Right hindlimb (tissue), 1 donor: ENCODE measurements at regions not wholly inside any gene's neighbourhood (a gene's known extent, or its start where the extent isn't known, plus 50 kb on each side); places are given as distances from the start of the nearest gene placed in this dataset.

Experiments used
- DNase-seq: peaks from one replicate; pipeline ENCODE4 v3.0.0-alpha.2; 2018

- no peak for DNase-seq
Measured at GRCh38 chrX:42505016-42505415, 272.9 kb downstream of the PPP1R2C start.

- DNase-seq = no peak
Measured at GRCh38 chrX:42499620-42500019, 278.3 kb downstream of the PPP1R2C start.

DNA sequence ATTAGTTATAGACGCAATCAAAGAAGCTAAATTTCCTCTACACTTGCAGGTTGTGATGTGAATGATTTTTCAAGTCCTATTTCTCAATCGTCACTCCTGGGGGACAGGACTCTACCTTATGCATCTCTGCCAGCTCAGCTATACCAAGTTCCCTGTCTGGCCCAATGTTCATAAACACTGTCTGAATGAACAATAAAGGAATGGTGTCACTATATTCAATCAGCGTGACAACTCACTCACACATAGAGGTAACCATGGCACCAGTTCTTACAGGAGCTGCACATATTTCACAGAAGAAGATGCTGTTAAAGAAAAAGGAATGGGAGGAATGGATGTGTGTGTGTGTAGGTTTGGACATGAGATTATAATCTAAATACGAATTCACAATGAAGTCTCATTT lies 280.6 kb downstream of the PPP1R2C start:
- DNase-seq = no peak

- DNase-seq = no peak
Measured at GRCh38 chrX:42496239-42496638, 281.7 kb downstream of the PPP1R2C start.

GRCh38 chrX:42495139-42495538 lies 282.8 kb downstream of the PPP1R2C start:
- no peak for DNase-seq

- no peak for DNase-seq
Measured at GRCh38 chrX:42491137-42491907, 286.6 kb downstream of the PPP1R2C start.

- no peak for DNase-seq
Measured at GRCh38 chrX:42490111-42490510, 287.9 kb downstream of the PPP1R2C start.

DNA sequence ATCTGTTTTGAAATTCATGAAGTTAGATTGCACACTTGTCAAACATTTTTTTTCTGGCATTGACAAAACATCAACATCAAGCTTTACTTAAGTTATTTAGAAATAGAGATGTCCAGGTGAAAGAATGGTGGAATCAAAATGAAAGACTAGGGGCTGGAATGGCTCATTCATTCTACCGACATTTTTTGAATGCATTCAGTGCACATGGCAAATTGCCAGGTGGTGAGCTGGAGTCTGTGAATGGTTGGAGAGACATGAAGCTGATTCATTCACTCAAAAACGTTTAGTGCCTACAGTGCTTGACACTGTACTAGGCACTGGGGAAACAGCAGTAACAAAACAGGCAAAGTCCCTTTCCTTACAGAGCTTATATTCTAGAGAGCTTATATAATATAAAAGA lies 292.4 kb downstream of the PPP1R2C start:
- DNase-seq = no peak

DNA sequence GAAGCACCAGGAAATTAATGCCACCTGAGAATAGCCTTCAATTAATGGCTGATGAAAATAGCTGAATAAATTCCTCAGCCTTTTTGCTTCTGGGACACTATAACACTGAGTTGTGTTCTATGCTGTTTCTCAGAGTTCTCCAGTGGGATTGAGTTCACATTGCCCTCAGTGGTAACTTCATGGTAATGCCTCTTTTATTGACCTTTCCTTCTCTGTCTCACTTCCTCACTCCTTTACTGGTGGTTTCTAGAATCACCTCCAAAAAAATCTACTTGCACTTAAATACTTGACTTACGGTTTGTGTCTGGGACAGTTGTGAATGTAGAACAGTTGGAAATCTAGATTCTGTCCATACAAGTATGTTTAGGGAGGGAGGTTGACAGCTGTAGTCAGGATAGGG lies 293.7 kb downstream of the PPP1R2C start:
- no peak for DNase-seq

DNA sequence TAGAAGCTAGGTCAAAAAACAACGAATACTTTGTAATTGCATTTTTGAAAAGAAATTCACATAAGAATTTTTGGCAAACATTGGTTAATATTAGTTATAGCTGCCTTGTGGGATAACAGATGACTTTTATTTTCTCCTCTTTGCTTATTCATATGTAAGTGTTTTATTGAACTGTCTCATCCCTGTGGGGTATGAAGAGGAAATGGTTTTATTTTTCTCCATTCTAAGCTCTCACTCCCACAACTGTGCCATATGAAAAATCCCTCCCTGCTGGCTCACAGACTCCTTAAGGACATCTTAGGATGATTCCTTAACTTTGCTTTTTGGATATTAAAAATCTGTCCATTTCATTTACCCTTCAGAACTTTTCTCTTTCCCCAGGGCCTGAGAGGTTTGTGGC lies 300.6 kb downstream of the PPP1R2C start:
- DNase-seq = no peak

- DNase-seq = no peak
Measured at GRCh38 chrX:42472727-42473126, 305.2 kb downstream of the PPP1R2C start.

DNA sequence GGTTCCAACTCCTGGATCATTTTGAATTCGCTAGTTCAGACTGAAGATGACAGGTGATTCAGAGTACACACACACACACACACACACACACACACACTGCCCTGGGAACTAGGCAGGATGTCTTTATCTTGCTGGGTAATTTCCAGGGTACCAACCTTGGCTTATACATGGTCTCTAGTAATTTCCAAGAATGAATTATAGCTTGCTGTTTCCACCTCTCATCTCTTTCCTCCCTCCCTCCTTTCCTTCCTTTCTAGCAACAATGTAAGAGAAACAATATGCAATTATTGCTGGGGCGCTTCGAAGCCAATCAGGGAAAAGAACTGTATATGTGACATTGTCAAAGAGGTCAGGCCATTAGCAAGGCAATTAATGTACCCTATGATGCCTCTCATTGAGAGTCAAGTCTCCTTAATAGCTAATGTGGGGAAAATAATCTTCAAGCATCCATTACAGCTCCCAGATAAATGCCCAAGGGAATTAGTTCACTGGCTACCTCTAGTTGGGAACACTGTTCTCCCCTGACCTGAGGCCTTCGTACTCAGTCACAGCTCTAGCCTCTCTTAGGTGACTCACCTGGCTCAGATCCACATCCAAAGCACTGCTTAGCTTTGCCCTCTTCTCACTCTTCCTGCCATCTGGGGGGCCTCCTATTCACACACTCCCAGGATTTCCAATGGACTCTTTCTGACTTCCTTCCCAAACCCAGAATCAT lies 311.5 kb downstream of the PPP1R2C start:
- no peak for DNase-seq

DNA sequence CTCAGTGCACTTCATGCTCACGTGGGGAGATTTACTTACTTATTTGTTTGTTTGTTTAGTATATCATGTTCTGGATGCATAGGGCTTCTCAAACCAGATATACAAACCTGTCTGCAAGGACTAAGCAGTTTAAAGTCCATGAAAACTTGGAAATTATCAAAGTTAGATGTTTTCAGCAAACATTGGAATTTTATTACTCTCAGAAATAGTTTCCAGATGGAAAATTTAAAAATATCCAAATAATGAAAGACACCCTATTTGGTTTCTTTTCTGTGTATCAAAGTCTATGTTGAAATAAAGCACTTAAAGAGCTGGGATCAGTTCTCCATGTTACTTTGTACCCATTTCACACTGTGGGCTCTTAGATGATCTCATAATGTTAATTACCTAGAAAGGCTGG lies 312.1 kb downstream of the PPP1R2C start:
- DNase-seq = no peak

DNA sequence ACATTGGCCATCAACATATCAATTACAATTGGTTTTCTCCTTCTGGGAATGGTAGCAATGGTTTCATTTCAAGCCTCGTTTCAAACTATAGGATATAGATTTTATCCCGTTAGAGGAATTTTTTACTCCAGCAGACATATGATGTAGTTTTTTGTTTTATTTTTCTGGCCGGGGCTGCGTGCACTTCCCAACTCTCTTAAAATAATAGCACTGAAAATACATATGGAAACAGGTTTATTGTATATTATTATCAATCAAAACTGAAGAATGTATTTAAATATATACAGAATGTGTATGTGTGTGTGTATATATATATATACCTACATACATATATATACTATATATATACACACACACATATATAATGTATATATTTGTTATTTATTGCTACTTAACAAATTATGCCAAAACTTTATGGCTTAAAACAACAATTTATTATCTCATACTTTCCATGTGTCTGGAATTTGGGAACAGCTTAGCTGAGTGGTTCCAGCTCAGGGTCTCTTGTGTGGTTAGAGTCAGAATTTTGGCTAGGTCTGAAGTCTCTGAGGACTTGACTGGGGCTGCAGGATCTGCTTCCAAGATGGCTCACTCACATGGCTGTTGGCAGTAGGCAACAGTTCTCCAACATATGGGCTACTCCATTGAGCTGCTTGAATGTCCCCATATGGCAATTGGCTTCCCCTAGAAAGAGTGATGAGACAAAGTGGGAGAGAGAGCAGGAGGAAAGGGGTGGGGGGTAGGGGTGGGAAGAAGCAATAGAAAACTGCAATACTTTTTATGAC lies 314.1 kb downstream of the PPP1R2C start:
- peak; percentile 18 for DNase-seq

GRCh38 chrX:42462917-42463316 lies 315.0 kb downstream of the PPP1R2C start:
- no peak for DNase-seq

- DNase-seq = peak; percentile 14
Measured at GRCh38 chrX:42460706-42461105, 317.3 kb downstream of the PPP1R2C start.

DNA sequence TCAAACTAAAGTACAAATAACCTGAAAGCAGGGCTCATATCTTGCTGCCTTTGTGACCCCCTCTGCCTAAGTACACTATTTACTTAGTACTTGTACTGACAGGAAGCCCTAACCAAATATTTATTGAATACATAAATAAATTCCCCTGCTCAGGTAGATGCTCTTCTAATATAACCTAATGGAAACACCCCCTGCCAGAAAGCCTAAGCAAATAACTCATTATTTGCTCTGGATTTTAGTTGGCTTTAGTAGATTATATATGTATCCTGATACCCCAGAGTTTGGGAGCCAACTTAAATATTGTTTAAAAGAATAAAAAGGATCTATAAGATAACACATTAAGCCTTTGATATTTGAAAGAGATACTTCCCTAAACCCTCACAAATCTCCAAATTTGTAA lies 318.2 kb downstream of the PPP1R2C start:
- DNase-seq = no peak

DNA sequence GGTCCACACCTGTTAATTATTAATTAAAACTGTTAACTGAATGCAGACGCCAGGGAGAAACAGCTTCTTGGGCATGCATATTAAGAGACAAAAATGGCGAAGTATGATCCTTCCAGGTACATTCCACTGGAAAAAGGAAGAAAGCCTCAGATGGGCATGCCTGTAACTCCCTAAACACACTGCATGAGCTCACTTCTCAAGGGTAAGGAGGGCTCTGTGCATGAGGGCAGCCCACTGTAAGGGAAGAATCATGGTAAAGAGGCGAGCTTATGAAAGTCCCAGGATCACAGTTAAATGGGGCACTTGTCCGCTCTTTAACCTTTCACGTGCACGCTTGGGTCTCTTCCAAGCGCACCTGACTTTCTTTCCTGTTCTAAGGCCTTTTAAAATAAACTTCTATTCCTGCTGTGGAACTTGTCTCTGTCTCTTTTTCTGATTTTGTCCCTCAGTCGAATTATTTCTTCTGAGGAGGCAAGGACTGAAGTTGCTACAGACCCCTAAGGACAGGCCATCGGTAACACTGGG lies 321.7 kb downstream of the PPP1R2C start:
- DNase-seq = no peak

DNA sequence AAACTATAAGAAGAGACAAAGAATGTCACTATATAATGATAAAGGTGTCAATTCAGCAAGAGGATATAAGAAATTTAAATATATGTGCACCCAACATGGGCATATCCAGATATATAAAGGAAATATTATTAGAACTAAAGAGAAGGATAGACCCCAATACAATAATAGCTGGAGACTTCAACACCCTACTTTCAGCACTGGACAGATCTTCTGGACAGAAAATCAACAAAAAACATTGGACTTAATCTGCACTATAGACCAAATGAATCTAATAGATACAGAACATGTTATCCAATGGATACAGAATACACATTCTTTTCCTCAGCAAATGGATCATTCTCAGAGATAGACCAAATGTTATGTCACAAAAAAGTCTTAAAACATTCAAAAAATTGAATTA lies 327.7 kb downstream of the PPP1R2C start:
- DNase-seq = no peak

- DNase-seq = no peak
Measured at GRCh38 chrX:42443267-42443666, 334.7 kb downstream of the PPP1R2C start.

DNA sequence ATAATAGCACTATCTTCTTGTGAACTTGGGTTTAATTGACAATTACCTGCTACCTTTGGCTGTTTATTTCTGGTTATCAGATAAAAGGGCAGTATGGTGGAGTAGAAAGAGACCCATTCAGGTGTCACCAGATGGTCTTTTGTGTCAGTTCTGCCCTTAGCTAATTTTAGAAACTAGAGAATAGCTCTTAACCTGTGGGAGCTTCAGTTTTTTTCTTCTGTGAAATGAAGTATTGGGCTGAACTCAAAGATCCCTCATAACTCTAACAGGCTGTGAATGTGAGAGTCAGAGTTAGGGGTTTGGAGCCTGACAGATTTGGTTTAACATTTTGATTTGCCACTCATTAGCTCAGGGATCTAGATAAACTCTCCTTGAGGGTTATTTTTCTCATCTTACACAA lies 335.2 kb downstream of the PPP1R2C start:
- DNase-seq = no peak

DNA sequence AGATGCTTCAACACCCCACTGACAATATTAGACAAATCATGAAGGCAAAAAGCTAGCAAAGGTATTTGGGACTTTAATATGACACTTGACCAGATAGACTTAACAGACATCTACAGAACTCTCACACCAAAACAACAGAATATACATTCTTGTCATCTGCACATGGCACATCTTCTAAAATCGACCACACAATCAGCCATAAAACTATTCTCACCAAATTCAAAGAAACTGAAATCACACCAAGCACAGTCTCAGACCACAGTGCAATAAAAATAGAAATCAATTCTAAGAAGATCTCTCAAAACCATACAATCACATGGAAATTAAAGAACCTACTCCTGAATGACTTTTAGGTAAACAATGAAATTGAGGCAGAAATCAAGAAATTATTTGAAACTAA lies 340.8 kb downstream of the PPP1R2C start:
- no peak for DNase-seq

DNA sequence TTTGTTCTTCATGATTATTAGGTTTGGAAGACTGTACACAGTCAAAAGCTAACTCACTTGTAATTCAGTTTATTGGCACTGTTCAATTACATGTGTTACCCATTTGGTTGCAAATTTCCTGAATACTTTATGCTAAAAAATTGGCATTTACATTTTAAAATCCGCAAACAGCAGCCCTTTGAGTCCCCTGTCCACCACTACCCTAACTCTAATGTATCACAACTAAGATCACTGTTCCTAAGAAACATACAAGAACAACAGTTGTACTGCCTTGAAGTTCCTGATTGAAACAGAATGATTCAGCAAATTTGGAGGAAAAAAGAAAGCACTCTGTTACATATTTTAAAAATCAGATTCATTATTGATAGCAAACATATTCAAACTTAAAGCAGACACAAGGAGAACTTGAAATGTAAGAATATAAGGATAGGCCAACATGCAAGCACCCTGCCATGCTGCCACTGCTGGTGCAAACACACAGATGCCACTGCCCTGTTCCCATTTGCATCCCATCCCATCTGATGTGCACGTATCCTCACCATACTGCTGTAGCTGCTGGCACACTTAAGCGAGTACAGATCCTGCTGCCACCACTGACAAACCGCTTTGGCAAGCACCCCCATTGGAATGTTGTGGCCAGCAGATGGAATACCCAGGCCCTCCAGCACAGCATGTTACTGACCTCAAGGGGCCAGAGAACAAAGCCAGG lies 343.4 kb downstream of the PPP1R2C start:
- DNase-seq = no peak
